DMS 273 (cell line): ENCODE measurements at regions not wholly inside any gene's neighbourhood (a gene's known extent, or its start where the extent isn't known, plus 50 kb on each side); places are given as distances from the start of the nearest gene placed in this dataset.
"Not testable (repeated sequence)": the region's sequence is repeated elsewhere in the genome, so short reads cannot be mapped to it uniquely, and the experiment has no call there.

ENCODE experiments used
- DNase-seq: peaks from one replicate; lab custom pipeline; 2025; ENCODE audit not compliant: unreplicated experiment; lab: John Stamatoyannopoulos, UW

- DNase-seq: no peak
These were observed 94.7 kb downstream of the WTIP start for GRCh38 chr19:34576292-34576691.

GRCh38 chr19:34575206-34575605, 93.6 kb downstream of the WTIP start:
- no peak for DNase-seq

- DNase-seq: no peak
These were observed 93.1 kb downstream of the WTIP start for GRCh38 chr19:34574704-34575103.

- DNase-seq: no peak
These were observed 91.8 kb downstream of the WTIP start for GRCh38 chr19:34573226-34573864.

GRCh38 chr19:34570140-34570539, 88.6 kb downstream of the WTIP start:
- DNase-seq: not testable (repeated sequence)

GRCh38 chr19:34562344-34562743, 80.8 kb downstream of the WTIP start:
- DNase-seq: not testable (repeated sequence)
